Right atrium auricular region (tissue), 2 donors: ENCODE measurements at regions not wholly inside any gene's neighbourhood (a gene's known extent, or its start where the extent isn't known, plus 50 kb on each side); places are given as distances from the start of the nearest gene placed in this dataset.

Experiments
- DNase-seq: peaks from one replicate; pipeline ENCODE4 v3.0.0-alpha.2; 2019; ENCODE audit warnings: low spot score
- H3K27ac ChIP-seq, 2 donors: fragments of 200-600 bp; sonication (generic); 1 replicate in 1 of 2; 2 replicates in 1 of 2; pipeline ENCODE4 v1.5.1; 2016 to 2019
- H3K27me3 ChIP-seq, 2 donors: fragments of 200-600 bp; sonication (generic); one replicate each; pipeline versions ENCODE4 v1.5.1 to v1.6.0; 2017 to 2019
- H3K36me3 ChIP-seq: fragments of 200-600 bp; sonication (generic); one replicate; pipeline ENCODE4 v1.5.1; 2016
- H3K4me1 ChIP-seq, 2 donors: fragments of 200-600 bp; sonication (generic); one replicate each; pipeline versions ENCODE4 v1.5.1 to v1.6.0; 2017 to 2019
- H3K4me3 ChIP-seq, 2 donors: fragments of 200-600 bp; sonication (generic); 1 replicate in 1 of 2; 2 replicates in 1 of 2; pipeline ENCODE4 v1.5.1; 2017 to 2019; ENCODE audit warnings: mild to moderate bottlenecking in 1 of 2, moderate library complexity in 1 of 2
- H3K9me3 ChIP-seq, 2 donors: fragments of 200-600 bp; sonication (generic); one replicate each; pipeline ENCODE4 v1.5.1; 2019
- CTCF ChIP-seq, 2 donors: fragments of 200-600 bp; sonication (generic); IDR thresholded peaks; one replicate each; pipeline ENCODE4 v1.5.1; 2019; ENCODE audit warnings: antibody characterized with exemption in 2 of 2

GRCh38 chr11:123258877-123259276, 63.8 kb upstream of the CLMP start:
- no peak for DNase-seq
- Histone ChIP-seq H3K27ac (no peak overlapping the region), H3K9me3 (no peaks in the 10 kb centered on the region), H3K27me3 (no peaks in the 10 kb centered on the region), H3K4me3 (no peak overlapping the region), H3K36me3 (no peaks in the 10 kb centered on the region), H3K4me1 (no peaks in the 10 kb centered on the region)
- TF ChIP-seq CTCF (IDR thresholded peaks at IDR 0.05) = no peak

- H3K4me3 ChIP-seq = no peak overlapping the region
- H3K27ac ChIP-seq = no peak overlapping the region
- no peak for DNase-seq
- TF ChIP-seq CTCF (IDR thresholded peaks at IDR 0.05) = no peak
- H3K36me3 ChIP-seq = no peaks in the 10 kb centered on the region
- no peaks in the 10 kb centered on the region for H3K27me3 ChIP-seq
- H3K9me3 ChIP-seq = no peaks in the 10 kb centered on the region
- H3K4me1 ChIP-seq = no peaks in the 10 kb centered on the region
Measured at GRCh38 chr11:123257370-123257769, 62.3 kb upstream of the CLMP start.

- H3K27me3 ChIP-seq = no peaks in the 10 kb centered on the region
- no peak overlapping the region for H3K27ac ChIP-seq
- H3K4me1 ChIP-seq = no peaks in the 10 kb centered on the region
- TF ChIP-seq CTCF (IDR thresholded peaks at IDR 0.05) = no peak
- no peaks in the 10 kb centered on the region for H3K36me3 ChIP-seq
- H3K4me3 ChIP-seq = no peak overlapping the region
- DNase-seq = no peak
- no peaks in the 10 kb centered on the region for H3K9me3 ChIP-seq
Measured at GRCh38 chr11:123255909-123256308, 60.9 kb upstream of the CLMP start.

GRCh38 chr11:123254357-123254756, 59.3 kb upstream of the CLMP start:
- no peak for DNase-seq
- Histone ChIP-seq H3K4me3 (no peak overlapping the region), H3K36me3 (no peaks in the 10 kb centered on the region), H3K9me3 (no peaks in the 10 kb centered on the region), H3K27me3 (no peaks in the 10 kb centered on the region), H3K27ac (no peak overlapping the region), H3K4me1 (no peaks in the 10 kb centered on the region)
- TF ChIP-seq CTCF (IDR thresholded peaks at IDR 0.05) = no peak

- Histone ChIP-seq H3K4me3 (no peak overlapping the region), H3K9me3 (no peaks in the 10 kb centered on the region), H3K4me1 (no peaks in the 10 kb centered on the region), H3K36me3 (no peaks in the 10 kb centered on the region), H3K27me3 (no peaks in the 10 kb centered on the region), H3K27ac (no peak overlapping the region)
- no peak for TF ChIP-seq CTCF (IDR thresholded peaks at IDR 0.05)
- DNase-seq = no peak
Measured at GRCh38 chr11:123253911-123254310, 58.9 kb upstream of the CLMP start.

- H3K4me1 ChIP-seq = no peaks in the 10 kb centered on the region
- no peak overlapping the region for H3K4me3 ChIP-seq
- no peaks in the 10 kb centered on the region for H3K27me3 ChIP-seq
- DNase-seq = no peak
- no peak overlapping the region for H3K27ac ChIP-seq
- no peak for TF ChIP-seq CTCF (IDR thresholded peaks at IDR 0.05)
- no peaks in the 10 kb centered on the region for H3K9me3 ChIP-seq
- no peaks in the 10 kb centered on the region for H3K36me3 ChIP-seq
Measured at GRCh38 chr11:123253223-123253622, 58.2 kb upstream of the CLMP start.
